ENCODE measurements at regions not wholly inside any gene's neighbourhood (a gene's known extent, or its start where the extent isn't known, plus 50 kb on each side); places are given as distances from the start of the nearest gene placed in this dataset.

GRCh38 chr2:187943772-187944369, 347.8 kb upstream of the GULP1 start:
- DNase-seq, result no peak

- DNase-seq, result no peak
Measured at GRCh38 chr2:187949859-187950258, 341.8 kb upstream of the GULP1 start.

- DNase-seq, result no peak
Measured at GRCh38 chr2:187951470-187952218, 340.0 kb upstream of the GULP1 start.

- DNase-seq, result no peak
Measured at GRCh38 chr2:187956906-187957534, 334.7 kb upstream of the GULP1 start.

GRCh38 chr2:187959821-187960220, 331.9 kb upstream of the GULP1 start:
- DNase-seq, result no peak

- DNase-seq, result no peak
Measured at GRCh38 chr2:187962538-187962937, 329.1 kb upstream of the GULP1 start.

- no peak for DNase-seq
Measured at GRCh38 chr2:187964746-187965145, 326.9 kb upstream of the GULP1 start.

- DNase-seq, result no peak
Measured at GRCh38 chr2:187966924-187967323, 324.8 kb upstream of the GULP1 start.

- no peak for DNase-seq
Measured at GRCh38 chr2:187971893-187972292, 319.8 kb upstream of the GULP1 start.

- DNase-seq, result no peak
Measured at GRCh38 chr2:187976259-187976985, 315.3 kb upstream of the GULP1 start.

GRCh38 chr2:187976986-187977333, 314.7 kb upstream of the GULP1 start:
- no peak for DNase-seq

GRCh38 chr2:187978356-187978755, 313.3 kb upstream of the GULP1 start:
- DNase-seq, result no peak

- no peak for DNase-seq
Measured at GRCh38 chr2:187982668-187983067, 309.0 kb upstream of the GULP1 start.

GRCh38 chr2:187985195-187985594, 306.5 kb upstream of the GULP1 start:
- DNase-seq, result no peak

- no peak for DNase-seq
Measured at GRCh38 chr2:187985923-187986322, 305.8 kb upstream of the GULP1 start.

GRCh38 chr2:187986390-187987105, 305.1 kb upstream of the GULP1 start:
- DNase-seq, result no peak

GRCh38 chr2:187988348-187988747, 303.3 kb upstream of the GULP1 start:
- DNase-seq, result no peak

GRCh38 chr2:187989925-187990623, 301.6 kb upstream of the GULP1 start:
- no peak for DNase-seq

- no peak for DNase-seq
Measured at GRCh38 chr2:187991389-187991788, 300.3 kb upstream of the GULP1 start.

GRCh38 chr2:187994464-187995331, 297.0 kb upstream of the GULP1 start:
- DNase-seq, result no peak

GRCh38 chr2:187995556-187995955, 296.1 kb upstream of the GULP1 start:
- DNase-seq, result no peak

Data from activated CD4-positive, alpha-beta T cell treated with anti-CD3 and anti-CD28 coated beads for 48 hours (primary cell).